K562 (cell line): ENCODE measurements at regions not wholly inside any gene's neighbourhood (a gene's known extent, or its start where the extent isn't known, plus 50 kb on each side); places are given as distances from the start of the nearest gene placed in this dataset.

ENCODE experiments used
- ARHGAP35 ChIP-seq: fragments of 450-650 bp; IDR thresholded peaks from 2 replicates; pipeline ENCODE4 v1.6.1; 2018; ENCODE audit not compliant: partially characterized antibody
- ARNT ChIP-seq, 2 experiments: fragments of 450-650 bp; IDR thresholded peaks; 2 replicates each; pipeline ENCODE4 v1.6.1; 2016; ENCODE audit warnings: mild to moderate bottlenecking in 1 of 2
- ATF3 ChIP-seq, 2 experiments: fragments of 450-650 bp in 1 of 2; sonication (generic) in 1 of 2; formaldehyde crosslinking in 1 of 2; IDR thresholded peaks in 1 of 2; conservative IDR thresholded peaks in 1 of 2; 2 replicates each; pipeline versions ENCODE4 v1.6.1 to v1.8.1; 2016 to 2023; ENCODE audit warnings: mild to moderate bottlenecking in 2 of 2, moderate library complexity in 2 of 2, inconsistent platforms in 1 of 2, missing genetic modification reagents in 1 of 2
- BCOR ChIP-seq: fragments of 450-650 bp; IDR thresholded peaks from 2 replicates; pipeline ENCODE4 v1.6.1; 2016
- CUX1 ChIP-seq: fragments of 200-800 bp; sonication (Bioruptor generic); IDR thresholded peaks from 2 replicates; pipeline ENCODE4 v1.6.1; 2016; ENCODE audit warnings: missing genetic modification characterization, missing compliant biosample characterization
- ERF ChIP-seq: fragments of 450-650 bp; formaldehyde crosslinking; IDR thresholded peaks from 2 replicates; pipeline ENCODE4 v1.4.0; 2020; ENCODE audit warnings: mild to moderate bottlenecking, mixed read lengths
- MYBL2 ChIP-seq, 2 experiments: fragments of 450-650 bp in 1 of 2; sonication (generic) in 1 of 2; formaldehyde crosslinking in 1 of 2; IDR thresholded peaks; 2 replicates each; pipeline versions ENCODE4 v1.6.1 to v1.8.1; 2017 to 2022; ENCODE audit warnings: borderline replicate concordance in 1 of 2, inconsistent platforms in 1 of 2, low read depth in 1 of 2, mild to moderate bottlenecking in 1 of 2, missing genetic modification reagents in 1 of 2, moderate library complexity in 1 of 2
- NCOR1 ChIP-seq: fragments of 450-650 bp; IDR thresholded peaks from 2 replicates; pipeline ENCODE4 v1.6.1; 2016; ENCODE audit warnings: mild to moderate bottlenecking, moderate library complexity
- NUFIP1 ChIP-seq: fragments of 450-650 bp; IDR thresholded peaks from 2 replicates; pipeline ENCODE4 v1.6.1; 2018; ENCODE audit not compliant: partially characterized antibody
- OTX1 ChIP-seq: fragments of 450-650 bp; formaldehyde crosslinking; IDR thresholded peaks from 2 replicates; pipeline ENCODE4 v1.4.0; 2022; ENCODE audit warnings: mild to moderate bottlenecking
- PHB2 ChIP-seq: fragments of 450-650 bp; IDR thresholded peaks from 2 replicates; pipeline ENCODE4 v1.6.1; 2017; ENCODE audit warnings: low read depth
- SAFB2 ChIP-seq: fragments of 200-400 bp; formaldehyde crosslinking; IDR thresholded peaks from 2 replicates; pipeline ENCODE4 v1.6.1; 2018; ENCODE audit warnings: borderline replicate concordance, low read length, low read depth, moderate library complexity; ENCODE audit not compliant: severe bottlenecking
- TEAD1 ChIP-seq, 2 experiments: fragments of 450-650 bp in 1 of 2; sonication (generic) in 1 of 2; formaldehyde crosslinking; IDR thresholded peaks; 2 replicates each; pipeline versions ENCODE4 v1.4.0 to v1.8.0; 2020 to 2022; ENCODE audit warnings: mild to moderate bottlenecking in 2 of 2, missing genetic modification reagents in 1 of 2
- TSC22D4 ChIP-seq: fragments of 450-650 bp; IDR thresholded peaks from 2 replicates; pipeline ENCODE4 v1.6.1; 2016; ENCODE audit warnings: missing genetic modification characterization, missing biosample characterization, control low read depth
- YY1 ChIP-seq, 3 experiments: IDR thresholded peaks; 2 replicates each; pipeline ENCODE4 v1.6.1; 2011; ENCODE audit warnings: low read length in 2 of 3, mild to moderate bottlenecking in 2 of 3, moderate library complexity in 2 of 3, borderline replicate concordance in 1 of 3, control low read depth in 1 of 3, low read depth in 1 of 3; ENCODE audit not compliant: insufficient read depth in 3 of 3, insufficient replicate concordance in 2 of 3, control insufficient read depth in 1 of 3, insufficient read length in 1 of 3; ENCODE audit errors: extremely low read depth in 1 of 3
- ZNF212 ChIP-seq: fragments of 450-650 bp; formaldehyde crosslinking; IDR thresholded peaks from 2 replicates; pipeline ENCODE4 v1.4.0; 2020; ENCODE audit warnings: mild to moderate bottlenecking
- ZNF23 ChIP-seq: fragments of 250-450 bp; sonication (Bioruptor Pico); IDR thresholded peaks from 2 replicates; pipeline ENCODE4 v1.4.0; 2020; ENCODE audit warnings: mild to moderate bottlenecking
- ZNF280B ChIP-seq: fragments of 250-450 bp; sonication (Bioruptor Pico); IDR thresholded peaks from 2 replicates; pipeline ENCODE4 v1.5.1; 2021; ENCODE audit warnings: mild to moderate bottlenecking
- ZNF79 ChIP-seq: fragments of 250-450 bp; sonication (Bioruptor Pico); IDR thresholded peaks from 2 replicates; pipeline ENCODE4 v1.4.0; 2020; ENCODE audit warnings: low read depth, mild to moderate bottlenecking, moderate library complexity
- TF ChIP-seq, protein P1 (sequence below): fragments of 250-450 bp; sonication (Bioruptor Pico); IDR thresholded peaks from 2 replicates; pipeline ENCODE4 v1.6.1; 2021; ENCODE audit warnings: mild to moderate bottlenecking

DNA sequence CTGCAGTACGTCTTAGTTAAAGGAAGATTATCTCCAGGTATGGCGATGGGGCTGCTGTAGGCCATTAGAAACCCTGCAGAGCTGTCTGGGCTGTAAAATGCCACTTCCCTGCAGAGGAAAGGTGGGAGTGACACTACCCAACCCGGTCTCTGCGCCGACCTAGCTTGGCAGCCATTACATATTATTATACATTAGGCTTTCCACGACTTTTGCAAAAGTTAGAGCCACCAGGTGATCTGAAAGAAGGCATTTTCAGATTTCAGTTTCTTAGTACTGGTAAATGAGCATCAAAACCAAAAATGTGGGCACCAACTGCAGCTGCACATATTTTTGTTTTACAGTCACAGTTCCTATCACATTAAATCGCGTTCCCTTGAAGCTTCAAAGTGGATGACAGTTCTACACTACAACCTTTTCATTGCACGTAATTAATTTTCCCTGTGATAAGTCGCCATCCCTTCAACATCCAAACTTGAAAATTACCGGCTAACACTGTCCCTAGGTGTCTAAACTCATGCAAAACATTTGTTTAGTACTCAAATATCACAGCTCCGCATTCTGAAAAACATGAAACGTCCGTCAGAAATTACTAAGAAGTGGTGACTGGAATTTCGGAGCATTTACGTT lies 81.4 kb upstream of the CHD2 start (continued):
- 0 out of 2 replicates have a peak, but pooled peaks have one; percentile 15 for TF ChIP-seq CUX1 (CRISPR knock-in tag)
- no peak for TF ChIP-seq ARHGAP35
- TF ChIP-seq MYBL2 (IDR thresholded peaks at IDR 0.05; ENCODE audit: low read depth), result no peak
- TF ChIP-seq MYBL2 (CRISPR knock-in tag; IDR thresholded peaks at IDR 0.05; ENCODE audit: borderline replicate concordance), result no peak
- no peak for TF ChIP-seq ZNF280B
- TF ChIP-seq NUFIP1, result no peak
- TF ChIP-seq TEAD1 (CRISPR knock-in tag; IDR thresholded peaks at IDR 0.05), result no peak
- TF ChIP-seq YY1 (IDR thresholded peaks at IDR 0.05; ENCODE audit: borderline replicate concordance in 1 of 3, control insufficient read depth in 1 of 3, extremely low read depth in 1 of 3, insufficient read depth in 3 of 3, insufficient read length in 1 of 3, insufficient replicate concordance in 2 of 3, low read depth in 1 of 3, low read length in 2 of 3), result peak in 1 of 3 experiments; percentile 68
- no peak for TF ChIP-seq ZNF79 (CRISPR knock-in tag)
- 0 out of 2 replicates have a peak, but pooled peaks have one; percentile 31 for TF ChIP-seq ERF
- TF ChIP-seq ZNF212 (CRISPR knock-in tag), result no peak
- no peak for TF ChIP-seq ZNF23
- TF ChIP-seq ATF3 (IDR thresholded peaks at IDR 0.05), result no peak
- no peak for TF ChIP-seq ATF3 (CRISPR knock-in tag; conservative IDR thresholded peaks at IDR 0.05)
- no peak for TF ChIP-seq BCOR
- no peak for TF ChIP-seq SAFB2
- TF ChIP-seq NCOR1, result no peak
- no peak for TF ChIP-seq OTX1 (CRISPR knock-in tag)
- TF ChIP-seq, protein P1, sequence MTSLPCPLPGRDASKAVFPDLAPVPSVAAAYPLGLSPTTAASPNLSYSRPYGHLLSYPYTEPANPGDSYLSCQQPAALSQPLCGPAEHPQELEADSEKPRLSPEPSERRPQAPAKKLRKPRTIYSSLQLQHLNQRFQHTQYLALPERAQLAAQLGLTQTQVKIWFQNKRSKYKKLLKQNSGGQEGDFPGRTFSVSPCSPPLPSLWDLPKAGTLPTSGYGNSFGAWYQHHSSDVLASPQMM (CRISPR knock-in tag), result no peak
- no peak for TF ChIP-seq TSC22D4
- no peak for TF ChIP-seq ARNT (IDR thresholded peaks at IDR 0.05)
- TF ChIP-seq PHB2, result no peak
